HuH-7 (cell line): ENCODE measurements at regions not wholly inside any gene's neighbourhood (a gene's known extent, or its start where the extent isn't known, plus 50 kb on each side); places are given as distances from the start of the nearest gene placed in this dataset.

Experiments
- DNase-seq: peaks from one replicate; pipeline ENCODE4 v3.0.0; 2011; ENCODE audit warnings: low spot score

DNA sequence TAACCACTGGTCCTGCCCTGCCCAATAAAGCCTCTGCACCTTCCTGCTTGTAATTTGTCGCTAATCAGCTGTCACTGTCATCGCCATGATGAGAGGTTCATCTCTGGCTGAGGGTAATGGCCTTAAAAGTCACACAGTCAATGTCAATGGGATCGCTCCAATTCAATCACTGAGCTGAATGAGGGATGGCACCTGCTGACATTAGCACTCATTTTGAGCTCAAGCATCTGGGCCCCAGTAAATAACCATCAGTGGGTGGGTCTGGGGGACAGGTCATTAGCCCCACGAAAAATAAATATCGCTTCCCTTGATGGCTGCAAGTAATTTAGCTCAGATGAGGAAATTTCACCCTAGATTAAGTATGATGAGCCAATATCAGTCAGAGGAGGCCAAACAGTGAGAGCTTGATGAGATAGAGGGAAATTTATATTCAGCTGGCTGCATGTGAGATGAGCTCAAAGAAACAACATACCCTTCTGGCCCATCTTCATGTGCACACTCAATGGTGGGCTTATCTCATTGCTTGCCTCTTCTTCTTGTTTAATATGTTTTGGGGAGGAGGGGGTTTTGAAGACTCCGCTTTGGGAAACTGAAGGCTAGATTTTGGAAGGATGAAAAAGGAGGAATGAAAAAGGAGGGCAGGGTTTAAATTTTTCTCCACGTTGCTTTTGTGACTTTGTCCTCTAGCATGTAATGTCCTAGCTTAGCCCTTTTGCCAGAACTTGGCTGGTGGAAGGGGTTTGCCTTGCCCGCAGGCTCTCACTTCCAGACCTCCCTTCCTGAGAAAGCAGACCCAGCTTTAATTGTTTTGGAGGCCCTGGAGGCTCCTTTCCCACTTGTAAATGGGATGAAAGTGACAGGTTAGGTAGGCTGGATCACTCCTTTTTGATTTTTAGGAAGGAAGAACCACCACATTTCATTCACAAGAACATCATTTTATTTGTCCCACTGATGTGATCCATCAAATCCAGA is 84.8 kb upstream of the PAQR3 start:
- DNase-seq, result no peak

DNA sequence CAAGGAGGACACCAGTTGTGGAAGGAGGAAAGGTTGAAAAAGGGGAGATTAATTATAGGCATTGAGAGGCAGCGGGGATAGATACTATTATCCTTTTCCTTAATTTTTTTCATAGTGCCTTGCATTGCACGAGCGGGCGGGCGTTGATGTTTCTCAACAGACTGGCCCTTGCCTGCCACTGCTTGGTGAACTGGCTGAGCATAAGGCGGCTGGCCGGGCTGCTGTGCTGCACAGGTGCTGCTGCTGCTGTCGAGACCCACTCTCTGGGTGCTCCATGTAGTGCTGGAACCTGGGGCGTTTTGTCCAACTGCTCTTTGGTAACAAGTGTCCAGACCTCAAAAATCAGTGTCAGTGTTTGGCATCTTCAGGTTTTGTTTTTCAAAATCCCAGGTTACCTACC is 83.3 kb upstream of the PAQR3 start:
- DNase-seq, result no peak

DNA sequence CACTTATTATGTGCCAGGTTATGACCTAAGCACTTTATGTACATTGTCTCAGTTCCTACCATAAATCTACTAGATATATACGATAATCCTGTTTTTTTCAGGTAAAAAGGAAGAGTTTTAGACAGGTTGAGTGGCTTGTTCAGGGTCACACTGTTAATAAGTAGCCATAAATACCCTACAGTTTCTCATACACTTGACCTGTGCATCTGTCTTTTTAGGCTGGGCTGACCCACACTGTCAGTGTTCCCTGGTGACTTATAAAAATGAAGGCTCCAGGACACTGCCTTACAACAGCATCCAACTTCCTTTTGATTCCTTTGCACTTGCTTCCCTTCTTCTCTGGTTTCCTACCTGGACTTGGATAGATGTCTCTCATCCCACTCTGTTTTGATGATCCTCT is 78.2 kb upstream of the PAQR3 start:
- no peak for DNase-seq

DNA sequence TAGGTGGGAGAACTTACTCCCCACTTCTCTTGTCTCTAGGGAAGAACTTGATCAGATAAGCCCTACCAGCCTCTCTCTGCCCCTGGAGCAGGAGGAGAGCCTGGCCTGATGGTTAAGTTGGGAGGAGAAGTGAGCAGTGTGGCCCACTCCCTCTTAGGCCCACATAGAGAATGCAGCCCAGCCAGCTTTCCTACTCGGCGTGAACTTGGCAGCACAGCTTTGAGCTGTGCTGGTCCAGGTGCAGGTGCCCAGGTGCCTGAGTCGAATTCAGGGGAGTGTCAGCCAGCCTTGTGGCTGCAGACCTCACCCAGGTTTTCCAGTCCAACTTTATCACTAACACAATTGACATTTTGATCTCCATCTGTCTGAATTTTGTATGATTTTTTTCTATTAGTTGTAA is 77.6 kb upstream of the PAQR3 start:
- DNase-seq, result no peak

DNA sequence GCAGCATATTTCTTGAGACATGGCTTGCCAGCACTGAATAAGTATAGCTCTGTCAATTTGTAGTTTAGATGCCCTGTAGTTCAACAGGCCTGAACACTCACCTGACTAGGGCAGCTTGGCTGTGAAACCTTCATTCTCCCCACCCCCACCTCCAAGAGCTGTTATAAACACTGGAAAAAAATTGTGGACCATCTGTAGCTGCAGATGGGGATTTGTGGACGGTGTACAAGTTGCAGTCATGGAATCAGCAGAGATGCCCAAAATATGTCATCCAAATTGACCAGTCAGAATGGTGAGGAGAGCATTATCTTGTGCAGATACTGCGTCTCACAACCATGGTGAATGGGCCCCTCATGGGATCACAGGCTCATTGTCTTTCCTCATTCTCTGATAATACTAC is 76.2 kb upstream of the PAQR3 start:
- DNase-seq, result no peak

DNA sequence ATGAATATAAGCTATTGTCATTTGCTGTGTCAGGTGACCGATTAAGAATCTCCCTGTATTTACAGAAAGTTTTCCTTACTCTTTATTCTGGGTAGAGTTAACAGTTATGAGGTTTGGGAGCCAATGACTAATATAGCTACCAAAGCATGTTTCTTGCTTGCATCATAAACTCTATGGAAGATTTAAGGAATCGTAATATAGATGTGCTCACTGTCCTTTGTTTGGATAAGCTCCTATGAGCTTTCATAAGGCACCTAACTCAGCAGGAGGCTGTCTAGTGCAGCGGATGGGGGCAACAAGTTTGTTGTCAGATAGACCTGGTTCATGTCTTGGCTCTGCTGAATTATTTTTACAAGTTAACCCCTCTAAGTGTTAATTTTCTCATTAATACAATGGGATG is 75.0 kb upstream of the PAQR3 start:
- DNase-seq, result no peak

DNA sequence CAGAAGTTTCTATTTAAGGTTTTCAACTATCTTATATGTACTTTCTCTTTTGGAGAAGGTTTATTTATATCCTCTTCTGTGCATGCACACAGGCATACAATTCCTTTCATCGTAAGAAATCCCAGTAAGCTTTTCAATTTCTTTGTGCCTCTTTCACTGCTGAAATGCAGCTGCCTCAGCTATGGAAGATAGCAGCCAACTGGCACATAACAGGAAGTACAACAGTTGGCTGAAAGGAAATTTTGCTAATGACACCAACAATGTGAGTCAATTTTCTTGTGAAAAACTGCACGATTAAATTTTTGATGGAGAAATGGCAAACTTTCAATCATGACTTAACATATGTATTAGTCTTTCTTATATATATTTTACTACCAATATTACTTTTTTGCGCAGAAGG is 74.5 kb upstream of the PAQR3 start:
- no peak for DNase-seq

DNA sequence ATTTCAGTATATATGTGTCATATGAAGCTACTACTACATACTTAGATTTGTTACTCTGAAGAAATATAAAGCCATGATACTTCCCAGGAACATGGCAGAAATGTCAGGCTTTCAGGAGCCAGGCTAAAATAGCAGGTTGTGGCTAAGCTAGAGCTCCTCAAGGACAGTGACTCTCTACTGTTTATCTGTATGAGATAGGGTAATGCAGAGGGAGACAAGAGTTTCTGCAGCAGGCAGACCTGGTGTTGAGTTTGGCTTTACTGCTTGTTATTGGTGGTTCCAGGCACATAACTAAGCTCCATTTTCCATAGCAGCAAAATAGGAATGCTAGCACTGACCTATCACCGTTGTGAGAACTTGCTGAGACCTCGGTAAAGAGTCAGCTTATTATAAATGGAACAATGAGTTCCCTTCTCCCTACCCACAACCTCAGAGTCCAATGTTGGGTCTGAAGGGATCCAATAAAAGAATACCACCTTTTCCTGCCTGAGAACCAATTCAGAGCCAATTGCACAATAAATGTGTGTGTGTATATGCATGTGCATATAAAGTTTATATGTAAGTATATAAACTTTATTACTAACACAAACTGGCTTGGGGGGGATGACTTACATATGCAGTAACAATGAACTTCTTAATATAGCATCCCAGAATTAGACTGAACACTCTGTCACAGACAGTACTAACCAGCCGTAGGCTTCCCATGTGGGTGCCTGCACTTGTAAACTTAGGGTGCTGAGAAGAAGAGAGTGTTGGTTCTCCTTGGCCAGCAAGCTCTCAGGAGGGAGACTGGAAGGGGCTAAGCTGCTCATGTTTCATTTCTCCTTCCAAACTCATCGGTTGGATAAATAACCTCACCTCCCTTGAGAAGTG is 51.9 kb upstream of the PAQR3 start:
- no peak for DNase-seq

DNA sequence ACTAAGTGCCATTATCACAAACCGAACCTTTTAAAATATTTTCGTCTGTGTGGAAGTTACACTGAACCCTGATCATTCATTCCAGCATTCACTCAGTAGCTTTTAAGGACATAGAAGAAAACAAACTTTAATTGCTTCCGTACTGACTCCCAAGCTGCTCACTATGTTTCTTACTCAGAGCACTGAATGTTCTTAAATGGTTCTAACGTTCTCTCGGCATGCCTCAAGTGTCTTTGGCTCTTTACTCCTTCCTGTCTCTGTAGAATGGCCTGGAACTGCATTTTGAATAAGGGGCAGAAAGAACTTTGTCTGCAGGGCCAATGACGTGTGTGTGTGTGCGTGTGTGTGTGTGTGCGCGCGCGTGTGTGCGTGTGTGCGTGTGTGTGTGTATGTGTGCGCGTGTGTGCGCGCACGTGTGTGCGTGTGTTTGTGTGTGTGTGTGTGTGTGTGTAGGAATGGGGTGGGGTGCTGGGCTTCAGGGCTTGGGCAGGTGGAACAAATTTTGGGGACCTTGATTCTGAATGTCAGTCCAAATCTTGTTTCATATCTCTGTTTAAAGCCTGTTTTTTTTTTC is 50.5 kb upstream of the PAQR3 start:
- no peak for DNase-seq
